AG09309 (cell line): ENCODE measurements at regions not wholly inside any gene's neighbourhood (a gene's known extent, or its start where the extent isn't known, plus 50 kb on each side); places are given as distances from the start of the nearest gene placed in this dataset.

Experiments used
- DNase-seq: peaks from one replicate; pipeline ENCODE4 v3.0.0-alpha.2; 2010; ENCODE audit warnings: low read depth
- H3K4me3 ChIP-seq: 2 replicates; pipeline ENCODE4 v1.5.1; 2011; ENCODE audit warnings: mild to moderate bottlenecking, low read depth, low read length, moderate library complexity; ENCODE audit not compliant: control insufficient read depth
- TF ChIP-seq, protein P1 (sequence below): IDR thresholded peaks from 2 replicates; pipeline ENCODE4 v1.5.1; 2011; ENCODE audit warnings: mild to moderate bottlenecking, low read depth, low read length, inconsistent platforms; ENCODE audit not compliant: insufficient read depth, control insufficient read depth; ENCODE audit errors: missing control alignments

DNA sequence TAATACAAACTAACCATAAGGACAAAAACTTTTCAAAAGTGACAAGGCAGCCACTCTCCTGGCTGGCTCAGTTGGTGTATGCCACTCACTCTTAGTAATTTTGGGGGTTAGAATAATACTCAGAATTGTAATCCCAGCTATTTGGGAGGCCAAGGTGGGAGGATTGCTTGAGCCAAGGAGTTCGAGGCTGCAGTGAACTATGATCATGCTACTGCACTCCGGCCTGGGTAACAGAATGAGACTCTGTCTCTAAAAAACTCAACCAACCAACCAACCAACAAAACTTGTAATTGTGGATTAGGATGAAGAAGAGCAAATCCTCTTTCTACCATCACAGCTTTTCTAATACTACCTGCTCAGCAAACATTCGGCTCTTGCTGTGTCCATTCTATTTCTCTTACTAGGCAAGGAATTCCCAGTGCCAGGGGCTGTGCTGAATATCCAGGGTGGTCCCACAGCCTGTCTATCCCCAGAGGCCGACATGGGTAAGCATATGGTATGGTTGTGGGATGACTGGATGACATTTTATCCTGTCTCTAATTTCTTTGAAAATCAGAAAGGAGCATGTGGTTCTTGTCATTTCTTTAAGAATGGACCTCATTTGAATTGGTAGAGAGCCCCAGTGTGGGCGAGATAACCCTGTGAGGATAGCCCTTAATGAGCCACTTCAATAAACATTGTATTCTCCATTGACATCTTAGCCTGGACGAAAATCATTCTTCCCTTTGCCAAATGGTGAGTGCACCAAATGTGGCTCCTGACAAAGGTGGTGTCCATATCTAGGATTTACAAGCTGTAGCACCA, 220.1 kb downstream of the MYCN start:
- DNase-seq, result no peak

DNA sequence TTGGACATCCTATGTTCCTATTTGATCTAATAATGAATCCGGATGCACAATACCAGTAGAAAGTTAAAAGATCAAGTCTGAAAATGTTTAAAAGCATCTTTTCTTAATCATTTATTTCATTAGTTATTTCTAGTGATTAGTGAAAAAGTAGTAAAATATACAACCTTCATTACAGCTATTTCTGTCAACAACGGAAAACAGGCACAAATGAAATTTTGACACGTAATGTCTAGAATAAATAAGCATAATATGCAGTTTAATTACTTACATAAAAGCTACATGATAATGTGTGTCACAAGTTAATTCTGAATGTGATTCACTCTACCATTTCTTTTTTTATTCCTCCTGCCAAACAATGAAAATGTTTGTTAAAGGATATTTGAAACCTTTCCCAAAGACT, 216.1 kb downstream of the MYCN start:
- H3K4me3 ChIP-seq, result no peak overlapping the region
- no peak for DNase-seq
- TF ChIP-seq, protein P1, sequence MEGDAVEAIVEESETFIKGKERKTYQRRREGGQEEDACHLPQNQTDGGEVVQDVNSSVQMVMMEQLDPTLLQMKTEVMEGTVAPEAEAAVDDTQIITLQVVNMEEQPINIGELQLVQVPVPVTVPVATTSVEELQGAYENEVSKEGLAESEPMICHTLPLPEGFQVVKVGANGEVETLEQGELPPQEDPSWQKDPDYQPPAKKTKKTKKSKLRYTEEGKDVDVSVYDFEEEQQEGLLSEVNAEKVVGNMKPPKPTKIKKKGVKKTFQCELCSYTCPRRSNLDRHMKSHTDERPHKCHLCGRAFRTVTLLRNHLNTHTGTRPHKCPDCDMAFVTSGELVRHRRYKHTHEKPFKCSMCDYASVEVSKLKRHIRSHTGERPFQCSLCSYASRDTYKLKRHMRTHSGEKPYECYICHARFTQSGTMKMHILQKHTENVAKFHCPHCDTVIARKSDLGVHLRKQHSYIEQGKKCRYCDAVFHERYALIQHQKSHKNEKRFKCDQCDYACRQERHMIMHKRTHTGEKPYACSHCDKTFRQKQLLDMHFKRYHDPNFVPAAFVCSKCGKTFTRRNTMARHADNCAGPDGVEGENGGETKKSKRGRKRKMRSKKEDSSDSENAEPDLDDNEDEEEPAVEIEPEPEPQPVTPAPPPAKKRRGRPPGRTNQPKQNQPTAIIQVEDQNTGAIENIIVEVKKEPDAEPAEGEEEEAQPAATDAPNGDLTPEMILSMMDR, result no peak

More for the DNA sequence above, 220.1 kb downstream of the MYCN start:
- TF ChIP-seq, protein P1, result no peak
- H3K4me3 ChIP-seq, result no peak overlapping the region

DNA sequence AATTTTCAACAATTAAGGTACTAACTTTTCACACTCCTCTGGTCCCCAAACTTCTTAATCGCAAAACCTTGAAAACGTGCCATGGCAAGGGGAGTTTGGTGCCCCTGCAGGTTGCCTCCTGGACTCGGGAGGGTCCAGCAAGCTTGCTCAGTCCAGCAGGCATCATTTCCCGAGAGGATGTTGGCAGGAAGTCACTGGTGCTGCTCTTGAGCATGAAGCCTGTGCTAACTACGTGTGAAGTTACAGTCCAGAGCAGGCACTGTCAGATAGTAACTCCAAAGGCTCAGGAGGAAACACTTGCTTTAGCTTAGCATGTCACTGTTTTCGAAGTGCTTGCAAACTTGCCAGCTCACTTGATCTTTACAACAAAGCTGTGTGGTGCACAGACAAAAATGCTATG, 215.4 kb downstream of the MYCN start:
- H3K4me3 ChIP-seq, result no peak overlapping the region
- TF ChIP-seq, protein P1, result no peak
- DNase-seq, result no peak

DNA sequence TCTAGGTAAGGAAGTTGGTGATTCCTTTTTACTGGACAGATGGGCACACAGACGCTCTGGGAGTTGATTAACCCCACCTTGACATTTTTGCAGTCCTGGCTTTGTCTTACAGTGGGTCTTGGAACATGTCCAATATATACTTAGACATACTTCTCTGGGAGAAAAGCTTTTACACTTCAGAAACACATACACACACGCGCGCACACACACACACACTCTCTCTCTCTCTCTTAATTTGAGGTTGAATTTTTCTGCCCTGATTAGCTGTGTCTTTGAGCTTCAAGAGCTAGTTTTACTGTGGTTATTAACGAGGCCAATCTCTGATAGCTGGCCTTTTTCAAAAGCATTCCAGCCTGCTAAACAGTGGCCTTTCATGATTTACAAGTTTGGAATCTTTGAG, 215.0 kb downstream of the MYCN start:
- DNase-seq, result no peak
- H3K4me3 ChIP-seq, result no peak overlapping the region
- TF ChIP-seq, protein P1, result no peak

DNA sequence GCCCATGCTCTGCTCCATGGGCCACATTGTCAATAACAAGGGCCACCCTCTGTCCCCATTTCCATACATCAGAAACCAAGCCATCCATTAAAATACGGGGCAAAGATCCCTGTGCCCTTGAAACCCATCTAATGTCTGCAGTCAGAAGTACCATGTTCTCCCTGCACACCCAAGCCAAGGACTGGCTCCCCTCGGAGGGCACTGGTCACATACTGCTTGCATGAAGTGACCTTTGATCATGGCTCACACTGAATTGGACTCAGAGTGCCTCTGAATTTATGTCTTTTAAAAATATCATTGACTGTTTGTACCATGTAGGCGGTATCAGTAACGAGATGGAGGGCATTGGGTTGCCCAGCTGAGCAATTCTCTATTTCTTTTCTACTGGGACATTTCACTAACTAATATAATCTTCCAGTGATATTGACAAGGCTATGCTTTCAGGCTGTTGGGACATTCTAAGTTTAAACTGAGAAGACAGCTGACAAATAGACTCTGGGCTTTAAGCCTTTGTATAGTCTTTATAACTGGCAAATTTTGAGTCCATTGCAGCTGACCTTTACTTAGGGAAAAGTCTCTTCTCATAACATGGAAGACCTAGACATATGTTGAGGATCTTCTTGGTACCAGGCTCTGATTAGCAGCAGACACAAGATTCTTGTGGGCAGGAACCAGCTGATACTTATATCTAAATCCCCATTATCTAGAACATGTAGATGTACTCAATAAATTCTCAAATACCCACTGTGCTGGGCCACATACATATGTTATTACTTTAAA, 214.3 kb downstream of the MYCN start:
- TF ChIP-seq, protein P1, result no peak
- no peak for DNase-seq
- H3K4me3 ChIP-seq, result no peak overlapping the region

DNA sequence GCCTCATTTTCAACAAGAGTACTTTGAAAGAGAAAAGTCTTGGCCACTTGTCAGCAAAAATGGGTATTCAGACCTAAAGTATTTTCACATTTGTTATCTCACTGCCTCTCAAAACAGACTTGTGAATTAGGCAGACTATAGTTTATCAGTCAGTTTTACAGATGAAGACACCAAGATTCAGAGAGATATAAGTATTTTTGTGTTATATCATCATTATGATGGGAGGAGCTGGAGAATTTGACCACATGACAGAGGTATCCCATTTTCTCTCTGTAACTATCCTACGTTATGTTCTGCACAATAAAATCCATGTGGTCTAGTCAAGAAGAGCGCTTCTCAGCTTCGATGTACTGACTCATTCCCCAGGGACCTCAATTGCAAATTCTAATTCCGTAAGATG, 213.7 kb downstream of the MYCN start:
- no peak for DNase-seq
- TF ChIP-seq, protein P1, result no peak
- no peak overlapping the region for H3K4me3 ChIP-seq
